NB4 (cell line): ENCODE measurements at regions not wholly inside any gene's neighbourhood (a gene's known extent, or its start where the extent isn't known, plus 50 kb on each side); places are given as distances from the start of the nearest gene placed in this dataset.

Experiments used
- DNase-seq: peaks from one replicate; pipeline ENCODE4 v3.0.0; 2010; ENCODE audit warnings: low read depth
- H3K4me3 ChIP-seq: one replicate; pipeline ENCODE4 v1.5.1; 2011; ENCODE audit warnings: mild to moderate bottlenecking, low read depth, low read length, moderate library complexity
- CTCF ChIP-seq: IDR thresholded peaks from one replicate; pipeline ENCODE4 v1.5.1; 2012; ENCODE audit warnings: low read depth, low read length
- MAX ChIP-seq: IDR thresholded peaks from 2 replicates; pipeline ENCODE4 v1.6.1; 2011; ENCODE audit warnings: low read depth, low read length
- MYC ChIP-seq: IDR thresholded peaks from 2 replicates; pipeline ENCODE4 v1.6.1; 2011; ENCODE audit warnings: low read depth, low read length
- POLR2A ChIP-seq: IDR thresholded peaks from 2 replicates; pipeline ENCODE4 v1.6.1; 2011; ENCODE audit warnings: mild to moderate bottlenecking; ENCODE audit not compliant: insufficient read length; ENCODE audit errors: extremely low read depth

GRCh38 chr9:79268806-79269205 is 303.0 kb upstream of the TLE4 start:
- no peak for DNase-seq
- no peak overlapping the region for H3K4me3 ChIP-seq
- TF ChIP-seq MAX (no peak), MYC (no peak), POLR2A (no peak), CTCF (no peak)

DNA sequence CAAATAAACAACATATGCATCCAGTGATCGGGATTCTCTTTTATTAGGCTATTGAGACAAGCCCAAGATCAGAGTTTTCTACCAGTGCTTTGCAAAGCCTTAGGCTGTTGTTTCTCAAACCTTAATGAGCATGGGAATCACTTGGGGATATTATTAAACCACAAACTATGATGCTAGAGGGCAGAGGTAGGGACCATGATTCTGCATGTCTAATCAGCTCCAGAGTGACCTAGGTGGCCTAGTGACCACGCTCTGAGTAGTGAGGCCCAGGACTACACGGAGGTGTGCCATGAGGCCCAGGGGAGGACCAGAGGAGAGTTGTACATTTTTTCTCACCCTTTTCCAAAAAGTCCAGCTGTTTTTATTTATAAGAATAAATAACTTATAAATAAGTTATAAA is 298.5 kb upstream of the TLE4 start:
- TF ChIP-seq MAX (no peak), POLR2A (no peak), CTCF (no peak), MYC (no peak)
- DNase-seq, result no peak
- H3K4me3 ChIP-seq, result no peak overlapping the region

DNA sequence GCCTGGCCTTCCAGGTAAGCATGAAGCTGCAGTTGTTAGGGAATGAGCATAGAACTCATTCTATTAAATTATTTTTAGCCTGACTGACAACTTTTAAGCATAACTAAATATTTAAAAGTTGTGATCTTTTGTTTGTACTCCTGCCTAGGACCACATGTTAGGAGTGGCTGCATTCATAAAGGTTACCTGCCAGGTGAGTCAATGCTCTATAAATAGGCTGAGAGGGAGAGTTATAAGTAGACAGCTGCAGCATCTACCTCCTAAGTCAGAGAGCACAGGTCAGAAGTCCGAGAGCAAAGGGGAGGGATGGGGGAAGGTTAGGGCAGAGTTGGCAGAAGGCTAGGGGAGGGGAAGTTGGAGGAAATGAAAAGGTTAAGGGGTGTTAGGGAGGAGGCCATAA is 292.4 kb upstream of the TLE4 start:
- DNase-seq, result no peak
- H3K4me3 ChIP-seq, result no peak overlapping the region
- TF ChIP-seq CTCF (no peak), POLR2A (no peak), MAX (no peak)

- no peak overlapping the region for H3K4me3 ChIP-seq
- TF ChIP-seq POLR2A (no peak), MAX (no peak), CTCF (no peak), MYC (no peak)
- DNase-seq, result no peak
These were observed 291.1 kb upstream of the TLE4 start for GRCh38 chr9:79280691-79281090.

DNA sequence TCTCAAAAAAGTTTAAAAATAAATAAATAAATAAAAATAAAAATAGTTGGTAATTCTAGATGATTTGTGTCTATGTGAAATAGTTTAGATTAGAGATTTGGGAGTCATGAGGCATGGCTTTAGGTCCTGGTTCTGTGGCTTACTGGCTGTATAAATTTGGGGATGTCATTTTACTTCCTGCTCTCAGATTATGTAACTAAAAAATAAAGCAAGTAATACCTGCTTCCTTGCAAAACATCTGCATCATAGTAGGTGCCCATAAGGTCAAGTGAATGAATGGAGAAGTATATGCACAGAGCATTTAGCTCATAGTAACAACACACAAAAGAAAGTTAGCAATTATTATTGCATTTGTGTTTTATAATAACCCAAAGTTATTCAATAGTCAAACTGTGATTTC is 287.7 kb upstream of the TLE4 start:
- no peak for DNase-seq
- no peak overlapping the region for H3K4me3 ChIP-seq
- TF ChIP-seq POLR2A, result no peak
- TF ChIP-seq MYC, result no peak
- TF ChIP-seq MAX, result no peak
- TF ChIP-seq CTCF, result no peak

GRCh38 chr9:79286992-79287707 is 284.6 kb upstream of the TLE4 start:
- TF ChIP-seq MAX, result no peak
- no peak for TF ChIP-seq POLR2A
- no peak for TF ChIP-seq MYC
- no peak for TF ChIP-seq CTCF

More at GRCh38 chr9:79286992-79287707, 284.6 kb upstream of the TLE4 start:
- no peak overlapping the region for H3K4me3 ChIP-seq
- no peak for DNase-seq
